Activated CD8-positive, alpha-beta memory T cell treated with anti-CD3 and anti-CD28 coated beads for 48 hours (primary cell): ENCODE measurements at regions not wholly inside any gene's neighbourhood (a gene's known extent, or its start where the extent isn't known, plus 50 kb on each side); places are given as distances from the start of the nearest gene placed in this dataset.

ENCODE experiments used
- DNase-seq, 3 experiments: peaks; one replicate each; pipeline ENCODE4 v3.0.0-alpha.2; 2020; ENCODE audit warnings: low read depth in 2 of 3, low spot score in 2 of 3

DNA sequence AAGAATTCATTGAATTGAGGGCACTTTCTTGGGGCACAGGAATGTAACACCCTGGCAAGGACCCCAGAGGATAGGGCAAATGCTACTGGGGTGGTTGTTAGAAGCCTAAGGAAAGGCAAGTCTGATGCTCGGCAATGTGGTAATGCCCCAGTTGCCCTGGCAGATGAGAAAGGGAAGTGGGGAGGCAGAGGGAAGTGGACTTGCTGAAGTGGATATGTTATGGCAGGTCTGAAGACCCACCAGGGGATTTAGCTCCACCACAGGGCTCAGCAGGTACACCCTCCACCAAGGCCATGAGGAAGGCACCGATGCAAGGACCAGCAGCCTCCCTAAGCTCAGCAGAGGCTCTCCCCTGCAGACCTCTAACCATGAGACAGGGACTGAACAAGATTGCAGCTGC lies 184.8 kb downstream of the IRX5 start:
- DNase-seq = no peak

DNA sequence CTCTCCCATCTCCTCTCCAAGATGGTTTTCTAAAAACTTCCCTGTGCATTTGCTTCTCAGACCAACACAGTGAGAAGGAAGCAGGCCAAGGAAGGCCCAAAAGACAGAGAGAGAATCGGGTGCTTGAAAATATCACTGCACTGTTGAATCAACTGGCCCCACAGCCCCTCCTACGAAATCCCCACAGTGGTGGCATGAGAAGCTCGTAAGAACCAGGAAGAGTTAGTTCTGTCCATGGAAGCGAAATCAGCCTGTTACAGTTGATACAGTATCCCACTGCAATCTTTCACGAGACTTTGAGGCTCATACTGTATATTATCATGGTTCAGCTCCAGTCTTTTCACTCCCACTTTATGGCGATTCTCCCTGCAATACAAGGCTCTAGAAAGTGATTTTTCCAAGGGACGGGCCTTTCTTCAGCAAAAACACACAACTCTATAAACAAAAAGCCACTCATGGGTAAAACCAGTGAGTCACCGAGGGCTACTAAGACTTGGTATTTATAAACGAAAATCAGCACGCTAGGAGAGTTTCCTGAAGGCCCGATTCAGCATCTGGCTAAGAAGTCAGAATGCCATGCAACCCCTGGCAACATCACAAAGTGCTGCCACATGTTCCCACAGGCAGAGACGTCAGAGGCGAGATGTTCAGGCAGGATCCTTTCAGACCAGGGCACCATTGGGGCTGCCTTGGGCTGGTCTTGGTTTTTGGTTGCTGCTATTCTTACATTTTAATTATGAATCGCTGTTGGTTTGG lies 185.7 kb downstream of the IRX5 start:
- no peak for DNase-seq

DNA sequence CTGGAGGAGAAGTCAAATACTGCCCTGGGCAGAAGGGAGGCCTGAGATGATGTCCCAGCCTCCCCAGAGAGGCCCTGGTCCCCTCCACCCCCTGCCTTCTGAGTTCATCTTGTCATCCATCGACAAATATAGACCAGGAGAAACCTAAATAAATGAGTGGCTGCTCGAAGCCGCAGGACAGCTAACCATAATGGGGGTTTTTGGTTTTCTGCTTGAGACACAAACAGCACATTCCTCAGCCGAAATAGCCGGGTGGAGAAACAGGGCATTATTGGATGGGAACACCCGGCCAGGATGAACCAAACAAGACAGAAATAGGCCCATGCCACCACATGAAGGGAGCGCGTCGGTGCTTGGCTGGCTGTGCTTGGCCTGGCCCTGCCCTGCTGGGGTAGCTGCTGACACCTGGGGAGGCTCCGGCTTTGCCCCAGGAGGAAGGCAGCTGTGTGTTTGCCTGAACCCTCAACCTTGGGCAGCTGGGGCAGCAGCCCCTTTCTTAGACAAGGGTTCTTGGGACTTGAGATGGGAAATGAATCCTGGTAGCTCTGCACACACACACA lies 188.1 kb downstream of the IRX5 start:
- no peak for DNase-seq

DNA sequence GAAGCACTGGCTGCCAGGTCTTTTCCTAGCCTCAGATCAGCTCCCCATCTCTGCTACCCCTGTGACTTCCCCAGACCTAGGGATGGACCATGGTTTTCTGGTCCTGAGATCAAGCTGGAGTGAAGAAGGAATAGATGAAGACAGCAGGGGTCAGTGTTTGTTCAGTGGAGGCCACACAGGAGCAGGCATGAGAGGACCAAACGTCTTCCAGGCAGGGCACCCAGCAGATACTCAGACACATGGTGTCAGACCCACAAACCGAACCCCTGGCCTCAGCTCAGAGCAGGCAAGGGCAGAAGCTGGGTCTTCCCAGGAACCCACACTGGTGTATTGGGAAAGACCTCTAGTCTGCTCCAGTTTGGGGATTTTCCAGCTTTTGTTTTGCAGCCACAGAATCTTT lies 189.7 kb downstream of the IRX5 start:
- DNase-seq = no peak

DNA sequence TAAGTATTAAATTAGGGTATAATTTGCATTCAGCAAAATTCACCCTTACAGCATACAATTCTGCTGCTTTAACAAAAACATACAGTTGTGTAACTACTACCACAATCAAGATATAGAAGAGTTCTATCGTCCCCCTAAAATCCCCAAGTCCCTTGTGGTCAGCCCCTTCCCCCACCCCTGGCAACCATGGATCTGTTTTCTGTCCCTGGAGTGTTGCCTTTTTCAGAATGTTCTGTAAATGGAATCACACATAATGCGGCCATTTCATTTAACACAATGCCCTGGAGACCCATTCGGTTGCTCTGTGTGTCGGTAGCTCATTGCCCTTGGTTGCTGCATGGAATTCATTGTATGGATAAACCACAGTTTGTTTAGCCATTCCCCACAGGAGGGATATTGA lies 190.2 kb downstream of the IRX5 start:
- no peak for DNase-seq

DNA sequence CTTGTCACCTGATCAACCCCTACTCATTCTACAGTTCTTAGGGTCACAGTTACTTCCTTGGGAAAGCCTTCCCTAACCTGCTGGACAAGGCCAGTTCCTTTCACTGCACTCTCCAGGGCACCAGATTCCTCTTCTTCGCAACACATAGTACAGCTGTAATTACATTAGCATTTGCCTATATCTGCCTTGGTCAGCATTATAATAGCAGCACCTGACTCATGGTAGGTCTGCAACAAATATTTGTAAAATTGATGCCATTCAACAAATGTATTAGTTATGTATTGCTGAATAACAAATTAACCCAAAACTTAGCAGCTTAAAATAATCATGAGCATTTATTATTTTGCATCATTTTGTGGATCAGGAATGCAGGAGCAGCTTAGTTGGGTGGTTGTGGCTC lies 193.0 kb downstream of the IRX5 start:
- DNase-seq = no peak

DNA sequence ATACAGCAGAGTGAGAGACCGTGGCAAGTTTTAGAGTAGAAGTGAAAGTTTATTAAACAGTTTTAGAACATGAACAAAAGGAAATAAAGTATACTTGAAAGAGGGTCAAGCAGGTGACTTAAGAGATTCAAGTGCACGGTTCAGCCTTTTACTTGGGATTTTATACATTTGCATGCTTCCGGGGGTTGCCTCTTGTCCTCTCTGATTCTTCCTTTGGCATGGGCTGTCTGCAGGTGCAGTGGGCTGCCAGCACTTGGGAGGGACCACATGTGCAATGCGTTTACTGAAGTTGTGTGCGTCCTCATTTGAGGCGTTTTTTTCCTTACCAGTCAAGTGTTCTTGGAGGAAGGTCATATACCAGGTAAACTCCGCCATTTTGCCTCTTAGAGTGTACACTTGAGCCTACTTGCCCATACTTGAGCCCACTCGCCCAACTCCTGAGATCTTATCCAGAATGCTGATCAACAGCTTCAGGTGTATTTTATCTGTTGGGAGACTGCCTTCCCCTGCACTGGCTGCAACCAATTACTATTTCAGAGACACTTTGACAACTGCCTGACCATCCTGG lies 195.2 kb downstream of the IRX5 start:
- DNase-seq = no peak

DNA sequence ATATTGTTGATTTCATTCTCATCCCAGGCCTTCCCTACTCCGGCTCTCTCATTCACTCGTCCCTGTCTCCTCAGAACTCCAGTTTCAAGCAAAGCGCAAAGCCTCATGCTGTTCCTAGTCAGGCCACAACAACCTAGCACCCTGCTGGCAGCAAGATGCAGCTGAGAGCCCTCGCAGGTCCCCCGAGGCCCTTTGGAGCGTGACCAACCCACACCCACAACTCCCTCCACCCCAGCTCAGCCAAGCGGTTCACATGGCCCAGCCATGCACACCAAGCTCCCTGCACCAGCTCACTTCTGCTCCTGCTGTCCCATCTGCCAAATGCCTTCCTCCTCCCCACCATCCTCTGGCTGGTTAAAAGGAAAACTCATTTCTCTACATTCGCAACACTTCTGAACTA lies 195.8 kb downstream of the IRX5 start:
- DNase-seq = no peak

DNA sequence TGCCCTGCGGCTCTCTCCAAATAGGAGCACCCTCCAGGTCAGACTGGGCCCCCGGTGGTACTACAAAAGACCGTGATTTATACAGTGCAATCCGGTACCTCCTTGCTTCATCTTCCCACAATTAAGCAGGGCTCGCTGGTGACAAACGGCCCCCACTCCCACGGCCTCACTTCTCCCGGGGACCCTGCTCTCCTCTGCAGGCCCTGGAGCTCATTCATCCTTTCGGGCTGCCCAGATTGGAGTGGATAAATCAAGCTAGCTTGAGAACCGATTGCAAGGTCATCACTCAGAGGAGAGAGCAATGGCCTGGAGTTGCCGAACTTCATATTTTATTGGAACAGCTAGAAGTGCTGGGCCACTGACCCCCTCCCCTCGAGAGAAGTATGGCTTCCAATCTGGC lies 193.5 kb upstream of the IRX6 start:
- no peak for DNase-seq

DNA sequence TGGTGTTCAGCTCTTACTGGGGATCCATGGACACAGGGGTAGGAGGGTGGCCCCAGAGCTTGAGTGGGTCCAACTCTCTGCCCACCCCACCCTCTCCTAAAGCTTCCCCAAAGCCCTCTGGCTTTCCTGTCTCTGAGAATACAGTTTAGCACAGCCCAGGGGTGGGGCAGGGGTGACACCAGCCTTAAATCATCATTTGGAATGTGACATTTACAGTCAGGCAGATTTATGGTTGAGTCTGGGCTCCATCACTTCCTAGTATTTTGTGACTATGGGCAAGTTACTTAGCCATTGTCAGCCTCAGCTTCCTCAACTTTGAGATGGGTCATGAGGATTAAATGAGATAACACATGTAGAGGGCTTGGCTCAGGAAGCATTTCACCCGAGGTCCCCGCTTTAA lies 193.1 kb upstream of the IRX6 start:
- no peak for DNase-seq

DNA sequence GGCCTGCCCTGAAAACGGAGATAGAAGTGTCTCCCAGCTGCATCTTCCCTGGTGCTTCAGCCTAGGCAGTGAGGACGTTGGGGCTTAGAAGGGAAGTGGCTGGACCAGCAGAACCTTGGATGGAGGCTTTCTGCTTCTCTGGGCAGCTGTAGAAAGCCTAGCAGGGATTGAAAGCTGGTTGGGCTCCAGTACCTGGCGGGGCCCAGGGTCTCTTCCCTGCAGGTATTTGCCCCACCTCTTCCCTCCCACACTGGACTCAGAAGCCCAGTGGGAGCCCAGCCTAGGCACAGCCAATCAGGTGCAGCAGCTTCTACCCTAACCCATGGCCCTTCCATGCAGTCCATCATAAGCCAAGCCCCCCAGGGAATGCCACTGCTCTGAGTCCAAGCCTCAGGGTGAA lies 190.3 kb upstream of the IRX6 start:
- DNase-seq = no peak

DNA sequence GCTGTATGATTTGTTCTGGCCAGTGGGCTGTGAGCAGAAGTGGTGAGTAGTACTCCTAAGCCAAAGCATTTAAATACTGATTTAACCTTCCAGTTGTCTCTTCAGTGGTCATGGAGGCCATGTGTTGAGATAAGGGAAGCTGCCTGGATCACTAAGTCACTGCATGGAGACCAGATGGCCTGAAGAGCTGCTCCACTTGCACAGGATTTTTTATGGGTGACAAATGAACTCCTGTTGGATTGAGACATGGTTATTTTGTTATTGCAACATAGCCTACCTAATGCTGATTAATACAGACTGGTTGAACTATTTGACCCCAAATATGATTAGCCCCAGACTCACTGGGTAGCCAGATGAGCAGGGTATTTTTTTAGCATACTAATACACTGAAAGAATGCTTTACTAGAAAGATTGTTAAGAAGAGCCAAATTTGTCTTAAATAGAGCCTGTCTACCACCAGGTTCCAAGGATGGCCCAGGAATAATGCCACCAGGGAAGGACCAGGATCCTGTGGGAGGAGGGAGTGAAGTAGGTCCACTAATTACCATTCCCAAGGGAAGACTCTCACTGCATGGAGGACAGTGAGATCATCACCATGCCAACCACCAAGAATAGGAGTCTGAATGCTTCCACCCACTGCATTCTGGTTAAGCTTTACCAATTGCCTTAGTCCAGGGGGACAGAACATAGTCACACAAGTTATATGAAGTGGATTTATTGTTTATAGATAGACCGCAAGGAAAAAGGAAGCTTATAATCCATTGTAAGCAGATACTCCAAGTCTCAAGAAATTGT lies 187.4 kb upstream of the IRX6 start:
- DNase-seq = no peak

DNA sequence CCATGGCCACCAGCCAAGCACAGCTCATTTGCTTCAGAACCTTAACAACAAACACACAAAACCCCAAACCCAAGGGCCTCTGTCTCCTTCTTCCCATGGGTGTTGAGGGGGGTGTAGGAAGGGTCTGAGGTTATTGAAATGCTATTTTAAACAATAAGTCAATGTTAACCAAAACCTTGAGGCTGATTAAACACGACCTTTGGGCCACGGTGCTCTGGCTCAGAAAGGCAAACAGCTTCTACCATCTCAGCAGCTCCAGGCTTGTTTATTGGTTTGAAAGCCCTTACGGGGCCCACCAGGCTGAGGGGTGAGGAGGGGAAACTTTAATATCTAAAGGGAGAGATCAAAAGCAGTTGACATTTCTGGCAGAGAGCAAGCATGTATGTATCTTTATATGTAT lies 185.7 kb upstream of the IRX6 start:
- DNase-seq = no peak

DNA sequence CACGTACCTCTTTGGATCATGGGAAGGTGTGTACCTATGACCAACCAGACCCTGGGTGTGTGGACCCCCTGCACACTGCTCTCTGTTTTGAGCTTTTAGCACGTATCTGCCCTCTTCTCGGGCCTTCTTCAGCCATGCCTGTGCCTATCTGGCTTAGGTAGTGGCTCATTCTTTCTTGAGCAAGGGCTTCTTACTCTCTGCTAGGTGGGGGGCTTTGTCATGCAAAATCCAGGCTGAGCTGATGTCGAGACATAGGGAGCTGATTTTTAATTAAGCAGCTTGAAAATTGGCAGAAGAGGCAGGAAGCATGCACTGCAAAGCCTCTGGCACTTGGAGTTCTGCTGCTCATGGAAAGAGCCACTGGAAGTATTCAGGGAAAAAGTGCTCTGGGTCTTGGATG lies 181.6 kb upstream of the IRX6 start:
- no peak for DNase-seq

DNA sequence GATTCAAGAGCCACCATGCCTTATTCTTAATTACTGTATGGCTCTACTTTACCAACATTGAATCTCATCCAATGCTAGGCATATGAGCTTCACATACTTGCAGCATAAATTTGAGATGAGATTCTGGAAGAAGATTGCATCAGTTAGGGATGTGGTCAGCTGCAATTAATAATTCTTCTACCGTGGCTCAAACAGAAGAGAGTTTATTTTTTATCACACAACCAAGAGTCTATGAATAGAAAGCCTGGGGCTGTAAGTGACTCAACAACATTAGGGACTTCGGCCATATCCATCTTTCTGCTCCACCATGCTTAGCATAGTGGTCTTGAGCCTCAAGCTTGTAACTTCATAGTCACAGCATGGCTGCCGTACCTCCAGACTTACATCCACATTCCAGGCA lies 179.4 kb upstream of the IRX6 start:
- no peak for DNase-seq

DNA sequence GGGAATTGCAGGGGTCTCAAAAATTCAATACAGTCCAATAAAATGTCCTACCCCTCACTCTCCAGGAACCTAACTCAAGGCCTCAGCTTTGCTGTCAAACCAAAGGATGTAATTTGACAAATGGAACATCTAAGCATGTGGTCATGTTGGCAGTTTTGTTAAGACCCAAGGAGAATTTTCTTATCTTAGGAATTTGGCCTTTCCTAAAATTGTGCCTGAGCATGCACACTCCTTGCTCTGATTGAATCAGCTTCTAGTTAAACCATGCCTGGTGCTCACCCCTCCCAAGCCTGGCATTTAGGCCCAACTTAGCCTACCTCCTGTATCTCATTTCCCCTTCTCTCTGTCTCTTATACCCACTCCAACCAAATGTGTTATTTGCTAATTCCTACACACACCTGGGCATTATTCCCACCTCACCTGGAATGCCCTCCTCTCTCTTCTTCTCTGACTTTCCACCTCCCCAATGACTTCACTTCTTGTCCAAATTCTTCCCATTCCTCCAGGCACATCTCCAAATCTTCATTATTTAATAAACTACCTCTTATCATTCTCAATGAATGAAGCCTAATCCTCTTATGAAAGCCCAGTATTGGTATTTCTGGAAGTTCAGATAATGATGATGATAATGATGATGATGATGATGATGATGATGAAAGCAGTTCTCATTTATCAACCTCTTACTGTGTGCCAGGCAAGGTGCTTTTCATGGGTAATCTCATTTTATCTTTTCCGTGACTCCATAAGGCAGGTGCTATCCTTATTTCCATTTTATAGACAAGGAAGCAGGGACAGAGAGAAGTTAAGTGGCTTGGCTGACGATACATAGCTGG lies 178.0 kb upstream of the IRX6 start:
- no peak for DNase-seq

DNA sequence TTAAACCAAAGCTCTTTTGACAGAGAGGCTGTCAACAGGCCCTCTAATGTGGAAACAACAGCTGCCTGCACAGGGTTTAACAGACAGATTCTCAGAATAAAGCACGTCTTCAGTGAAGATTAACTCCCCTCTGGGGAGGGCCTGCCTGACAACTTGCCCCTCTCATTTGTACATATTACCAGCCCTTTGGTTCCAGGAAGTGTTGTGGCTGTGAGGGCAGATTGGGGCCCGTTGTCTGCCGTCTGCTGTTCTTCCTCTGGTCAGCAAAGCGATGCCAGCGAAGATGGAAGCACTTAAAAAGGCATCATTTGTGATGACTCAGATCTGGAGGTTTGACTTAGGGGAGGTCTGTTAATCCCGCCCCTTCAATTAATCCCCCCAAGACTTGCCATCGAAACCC lies 177.0 kb upstream of the IRX6 start:
- DNase-seq = no peak

DNA sequence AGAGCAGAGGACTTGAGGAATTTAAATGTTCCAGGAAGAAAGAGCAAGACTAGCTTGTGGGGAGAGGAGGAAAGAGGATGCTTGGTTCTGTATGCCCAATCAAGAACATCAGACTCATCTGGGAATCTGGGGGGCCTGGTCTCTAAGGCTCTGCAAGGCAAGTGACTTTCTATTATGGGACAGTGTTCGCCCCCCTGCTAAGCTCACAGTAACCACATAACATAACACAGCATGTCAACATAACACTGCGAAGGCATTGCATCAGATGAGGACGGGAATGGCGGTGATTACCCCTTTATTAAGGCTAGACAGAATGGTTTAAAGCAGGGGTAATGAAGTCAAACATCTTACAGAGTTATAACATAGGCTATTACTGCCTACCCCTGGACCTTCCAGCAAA lies 176.6 kb upstream of the IRX6 start:
- no peak for DNase-seq

DNA sequence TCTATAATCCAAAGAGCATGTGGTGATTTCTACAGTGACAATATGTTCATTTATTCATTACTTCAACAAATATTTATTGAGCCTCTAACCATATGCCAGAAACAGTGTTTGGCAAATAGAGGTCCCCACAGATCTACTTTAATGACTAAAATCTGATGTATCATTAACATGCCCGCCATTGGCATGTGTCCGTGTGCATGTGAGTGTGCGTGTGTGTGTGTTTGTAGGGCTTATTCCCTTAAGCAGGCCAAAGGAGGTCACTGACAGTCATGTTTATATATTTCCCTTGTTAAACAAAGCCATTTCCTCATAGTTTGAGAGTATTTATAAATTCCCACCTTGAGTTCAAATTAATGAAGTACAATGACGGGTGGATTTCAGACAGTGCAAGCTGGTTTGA lies 174.4 kb upstream of the IRX6 start:
- no peak for DNase-seq

DNA sequence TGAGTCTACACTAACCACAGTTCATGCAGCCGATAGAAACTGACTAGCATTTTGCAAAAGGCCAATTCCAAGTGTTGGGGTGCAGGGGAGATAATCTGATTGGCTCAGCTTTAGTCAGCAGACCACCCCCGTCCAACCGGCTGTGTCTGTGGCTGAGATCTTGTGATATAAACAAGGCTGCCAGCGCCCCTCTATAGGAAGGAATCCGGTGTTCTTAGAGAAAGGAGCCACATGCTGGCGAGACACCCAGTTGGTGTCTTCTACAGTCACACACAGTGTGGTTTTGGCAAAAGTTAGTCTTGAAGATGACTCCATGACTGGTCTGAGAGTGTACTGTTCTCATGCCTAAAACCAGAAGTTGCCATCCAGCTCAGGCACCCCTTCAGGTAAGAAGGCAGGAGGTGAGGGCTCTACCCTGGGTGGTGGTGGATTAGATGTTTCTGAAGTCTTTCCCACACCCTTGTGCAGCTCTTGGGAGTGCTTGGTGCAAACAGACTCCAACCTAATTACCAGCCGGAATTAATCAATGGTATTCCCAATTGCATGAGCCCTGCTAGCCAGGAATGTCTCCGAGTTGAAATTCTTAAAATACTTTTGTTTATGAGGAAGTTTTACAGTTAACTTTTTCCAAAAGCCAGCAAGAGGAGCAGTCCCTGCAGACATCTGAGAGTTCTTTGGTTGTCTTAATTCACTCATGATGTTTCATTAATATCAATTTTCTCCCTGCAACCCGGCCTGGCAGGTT lies 172.3 kb upstream of the IRX6 start:
- no peak for DNase-seq
